ENCODE measurements at regions not wholly inside any gene's neighbourhood (a gene's known extent, or its start where the extent isn't known, plus 50 kb on each side); places are given as distances from the start of the nearest gene placed in this dataset.

GRCh38 chr16:6362321-6362720 lies 970.3 kb upstream of the RBFOX1 start:
- TF ChIP-seq CTCF (IDR thresholded peaks at IDR 0.05) (no peak), POLR2A (IDR thresholded peaks at IDR 0.05) (no peak)

All from heart left ventricle (tissue), 13 donors.